Heart left ventricle (tissue), 16 donors: ENCODE measurements at regions not wholly inside any gene's neighbourhood (a gene's known extent, or its start where the extent isn't known, plus 50 kb on each side); places are given as distances from the start of the nearest gene placed in this dataset.

ENCODE experiments used
- ATAC-seq, 4 donors: fragments of 200-7000 bp; cut with Tn5 transposase; one replicate each; pipeline ENCODE4 v1.9.1; 2020 to 2022; ENCODE audit warnings: moderate library complexity in 4 of 4, mild to moderate bottlenecking in 3 of 4, moderate number of reproducible peaks in 1 of 4
- DNase-seq, 5 donors: peaks; one replicate each; pipeline ENCODE4 v3.0.0-alpha.2; 2020
- H3K27ac ChIP-seq, 12 donors: fragments of 200-600 bp; sonication (generic) in 4 of 12; one replicate each; pipeline versions ENCODE4 v1.5.0 to v1.8.0; 2016 to 2022; ENCODE audit warnings: mild to moderate bottlenecking in 2 of 12
- H3K27me3 ChIP-seq, 9 donors: fragments of 200-600 bp; sonication (generic) in 2 of 9; one replicate each; pipeline versions ENCODE4 v1.5.1 to v1.8.0; 2016 to 2022; ENCODE audit warnings: mild to moderate bottlenecking in 3 of 9
- H3K36me3 ChIP-seq, 9 donors: fragments of 200-600 bp; sonication (generic) in 2 of 9; one replicate each; pipeline versions ENCODE4 v1.5.0 to v1.8.0; 2018 to 2022; ENCODE audit warnings: mild to moderate bottlenecking in 2 of 9
- H3K4me1 ChIP-seq, 12 donors: fragments of 200-600 bp; sonication (generic) in 4 of 12; one replicate each; pipeline versions ENCODE4 v1.5.0 to v1.8.0; 2016 to 2022; ENCODE audit warnings: mild to moderate bottlenecking in 3 of 12
- H3K4me3 ChIP-seq, 12 donors: fragments of 200-600 bp; sonication (generic) in 4 of 12; one replicate each; pipeline versions ENCODE4 v1.5.0 to v1.8.0; 2017 to 2022; ENCODE audit warnings: mild to moderate bottlenecking in 9 of 12, moderate library complexity in 4 of 12
- H3K9me3 ChIP-seq, 12 donors: fragments of 200-600 bp; sonication (generic) in 4 of 12; one replicate each; pipeline versions ENCODE4 v1.5.0 to v1.8.0; 2016 to 2022; ENCODE audit warnings: mild to moderate bottlenecking in 1 of 12
- CTCF ChIP-seq, 12 donors: fragments of 200-600 bp; sonication (generic) in 4 of 12; IDR thresholded peaks; one replicate each; pipeline versions ENCODE4 v1.5.0 to v1.8.0; 2018 to 2022; ENCODE audit warnings: antibody characterized with exemption in 12 of 12, mild to moderate bottlenecking in 5 of 12
- POLR2A ChIP-seq, 2 donors: fragments of 450-650 bp; IDR thresholded peaks; one replicate each; pipeline ENCODE4 v1.6.1; 2017; ENCODE audit warnings: antibody characterized with exemption in 2 of 2, mild to moderate bottlenecking in 2 of 2, moderate library complexity in 2 of 2
- WGBS, 4 donors: extraction: QIAGEN DNeasy Blood & Tissue Kit in 2 of 4; methylation state at CpG; one replicate each; pipeline versions ENCODE4 v1.1.5 to v1.1.7; 2013 to 2018; 5-methylcytosine and 5-hydroxymethylcytosine counted together
- intact Hi-C, 10 donors: fragments of 100-400 bp; cut with DNase I; formaldehyde crosslinking; loops; one replicate each; pipeline versions ENCODE4 v1.11.1 to v1.14.2; 2022
- donor health status: ischemic (EF 13 %, LVEDD 7.1; RV severe dilation, severe dysfunction).
- donor health status: healthy with polysubstance abuse.
- donor health status: DM: no; HTN: yes; CAD: no.
- donor health status: DM: no; HTN: no; CAD: no.
- donor health status: ischemic (EF 25% LVEDD 6.9; RV normal size, moderate dysfunction).
- donor health status: ischemic (EF 25% LVEDD 5.7; RV mildly dilated, moderate dysfunction).
- donor health status: healthy.
- donor health status: DM: yes; HTN: yes; CAD: no.
- donor health status: ischemic (EF 35%, LVEDD 5.7; RV mildly dilated, moderate dysfunction).
- donor health status: nonischemic (EF 11% LVEDD 7.7; RV severe dilation, severe dysfunction).
- donor health status: DM: yes; HTN: yes; CAD: no.
- donor health status: PGD.
- donor health status: ischemic (EF 29% LVEDD 5.4; RV normal size, mild dysfunction).
- donor health status: nonischemic (EF 23%, LVEDD 6.1; RV moderate dilation, normal function).

- no peak overlapping the region for H3K27ac ChIP-seq
- no peak overlapping the region for H3K4me3 ChIP-seq
- ATAC-seq = no peak
- WGBS, 4 donors = 94 to 98% (median 98%) methylated on average over 2 of the region's 2 CpGs
- TF ChIP-seq POLR2A (IDR thresholded peaks at IDR 0.05) (no peak), CTCF (IDR thresholded peaks at IDR 0.05) (no peak)
- H3K4me1 ChIP-seq = peaks cover 0 to 11% (median 0%) of the 10 kb centered on the region in 12 donors
- intact Hi-C loops = loop anchor here in 1 of 10 donors (10.0 kb wide), 1 partner anchor 163 kb away; no protein-coding TSS in a partner anchor
- DNase-seq = no peak
- no peaks in the 10 kb centered on the region for H3K9me3 ChIP-seq
- H3K36me3 ChIP-seq = no peaks in the 10 kb centered on the region
- H3K27me3 ChIP-seq = no peaks in the 10 kb centered on the region
Measured at GRCh38 chr2:147428120-147428747, 416.6 kb upstream of the ACVR2A start.

GRCh38 chr2:147425437-147426029, 419.3 kb upstream of the ACVR2A start:
- intact Hi-C loops = loop anchor here in 1 of 10 donors (10.0 kb wide), 1 partner anchor 161 kb away; no protein-coding TSS in a partner anchor
- no peak overlapping the region for H3K27ac ChIP-seq
- 59 to 71% (median 63%) methylated on average over 3 of the region's 3 CpGs for WGBS, 4 donors
- no peak for DNase-seq
- H3K9me3 ChIP-seq = no peaks in the 10 kb centered on the region
- no peak overlapping the region for H3K4me3 ChIP-seq
- ATAC-seq = peak in 1 of 4 donors; percentile 62
- TF ChIP-seq CTCF (IDR thresholded peaks at IDR 0.05) (no peak), POLR2A (IDR thresholded peaks at IDR 0.05) (no peak)
- H3K27me3 ChIP-seq = no peaks in the 10 kb centered on the region
- peaks cover 0 to 11% (median 0%) of the 10 kb centered on the region in 12 donors for H3K4me1 ChIP-seq
- no peaks in the 10 kb centered on the region for H3K36me3 ChIP-seq

GRCh38 chr2:147424766-147425165, 420.1 kb upstream of the ACVR2A start:
- Histone ChIP-seq H3K4me1 (peaks cover 0 to 11% (median 0%) of the 10 kb centered on the region in 12 donors), H3K27me3 (no peaks in the 10 kb centered on the region), H3K4me3 (no peak overlapping the region), H3K9me3 (no peaks in the 10 kb centered on the region), H3K27ac (no peak overlapping the region), H3K36me3 (no peaks in the 10 kb centered on the region)
- TF ChIP-seq CTCF (IDR thresholded peaks at IDR 0.05) = no peak
- TF ChIP-seq POLR2A (IDR thresholded peaks at IDR 0.05) = no peak
- WGBS, 4 donors = 76 to 95% (median 86%) methylated on average over 1 of the region's 1 CpG
- no peak for ATAC-seq
- intact Hi-C loops = loop anchor here in 1 of 10 donors (10.0 kb wide), 1 partner anchor 160 kb away; no protein-coding TSS in a partner anchor
- DNase-seq = no peak

- no peak for ATAC-seq
- H3K36me3 ChIP-seq = no peaks in the 10 kb centered on the region
- DNase-seq = no peak
- H3K9me3 ChIP-seq = no peaks in the 10 kb centered on the region
- no peak overlapping the region for H3K4me3 ChIP-seq
- H3K27ac ChIP-seq = no peak overlapping the region
- intact Hi-C loops = loop anchor here in 1 of 10 donors (10.0 kb wide), 1 partner anchor 156 kb away; no protein-coding TSS in a partner anchor
- TF ChIP-seq CTCF (IDR thresholded peaks at IDR 0.05) (no peak), POLR2A (IDR thresholded peaks at IDR 0.05) (no peak)
- no peaks in the 10 kb centered on the region for H3K27me3 ChIP-seq
- peaks cover 0 to 8% (median 0%) of the 10 kb centered on the region in 12 donors for H3K4me1 ChIP-seq
- WGBS, 4 donors = 71 to 95% (median 84%) methylated on average over 1 of the region's 1 CpG
Measured at GRCh38 chr2:147420947-147421675, 423.7 kb upstream of the ACVR2A start.
